ENCODE measurements at regions not wholly inside any gene's neighbourhood (a gene's known extent, or its start where the extent isn't known, plus 50 kb on each side); places are given as distances from the start of the nearest gene placed in this dataset.
"Not testable (repeated sequence)": the region's sequence is repeated elsewhere in the genome, so short reads cannot be mapped to it uniquely, and the experiment has no call there.

GRCh38 chr3:20810555-20810954 lies 624.5 kb upstream of the SGO1 start:
- no peak for DNase-seq

- no peak for DNase-seq
These were observed 623.4 kb upstream of the SGO1 start for GRCh38 chr3:20809356-20809755.

- no peak for DNase-seq
These were observed 622.9 kb upstream of the SGO1 start for GRCh38 chr3:20808864-20809263.

GRCh38 chr3:20798666-20799065 lies 612.7 kb upstream of the SGO1 start:
- DNase-seq, result no peak

GRCh38 chr3:20787005-20787404 lies 601.0 kb upstream of the SGO1 start:
- DNase-seq, result no peak

- no peak for DNase-seq
These were observed 590.7 kb upstream of the SGO1 start for GRCh38 chr3:20776692-20777091.

GRCh38 chr3:20776286-20776685 lies 590.3 kb upstream of the SGO1 start:
- no peak for DNase-seq

- DNase-seq, result no peak
These were observed 587.4 kb upstream of the SGO1 start for GRCh38 chr3:20773320-20773984.

- no peak for DNase-seq
These were observed 586.9 kb upstream of the SGO1 start for GRCh38 chr3:20772869-20773268.

GRCh38 chr3:20769430-20769829 lies 583.4 kb upstream of the SGO1 start:
- no peak for DNase-seq

GRCh38 chr3:20760981-20761380 lies 575.0 kb upstream of the SGO1 start:
- no peak for DNase-seq

- DNase-seq, result no peak
These were observed 566.4 kb upstream of the SGO1 start for GRCh38 chr3:20752416-20752815.

- DNase-seq, result no peak
These were observed 565.3 kb upstream of the SGO1 start for GRCh38 chr3:20751296-20751695.

GRCh38 chr3:20747741-20748140 lies 561.7 kb upstream of the SGO1 start:
- DNase-seq, result no peak

GRCh38 chr3:20743553-20744321 lies 557.7 kb upstream of the SGO1 start:
- DNase-seq, result no peak

GRCh38 chr3:20742903-20743552 lies 557.0 kb upstream of the SGO1 start:
- no peak for DNase-seq

GRCh38 chr3:20741381-20741780 lies 555.4 kb upstream of the SGO1 start:
- no peak for DNase-seq

- DNase-seq, result no peak
These were observed 553.8 kb upstream of the SGO1 start for GRCh38 chr3:20739814-20740213.

- DNase-seq, result no peak
These were observed 550.4 kb upstream of the SGO1 start for GRCh38 chr3:20736287-20736852.

GRCh38 chr3:20729185-20729584 lies 543.2 kb upstream of the SGO1 start:
- no peak for DNase-seq

GRCh38 chr3:20726786-20727185 lies 540.8 kb upstream of the SGO1 start:
- DNase-seq, result no peak

- DNase-seq, result no peak
These were observed 538.2 kb upstream of the SGO1 start for GRCh38 chr3:20724241-20724640.

- not testable (repeated sequence) for DNase-seq
These were observed 530.4 kb upstream of the SGO1 start for GRCh38 chr3:20716425-20716824.

GRCh38 chr3:20701641-20702040 lies 515.6 kb upstream of the SGO1 start:
- no peak for DNase-seq
